HEK293 (cell line): ENCODE measurements at regions not wholly inside any gene's neighbourhood (a gene's known extent, or its start where the extent isn't known, plus 50 kb on each side); places are given as distances from the start of the nearest gene placed in this dataset.

ENCODE experiments used
- MYNN ChIP-seq: fragments of 450-650 bp; formaldehyde crosslinking; IDR thresholded peaks from 2 replicates; pipeline ENCODE4 v1.5.1; 2016; ENCODE audit warnings: missing biosample characterization, missing genetic modification characterization, borderline replicate concordance
- MZF1 ChIP-seq: fragments of 450-650 bp; formaldehyde crosslinking; IDR thresholded peaks from 2 replicates; pipeline ENCODE4 v1.5.1; 2017; ENCODE audit warnings: missing biosample characterization, missing genetic modification characterization, borderline replicate concordance
- ZBTB7A ChIP-seq: fragments of 450-650 bp; formaldehyde crosslinking; IDR thresholded peaks from 2 replicates; pipeline ENCODE4 v1.5.1; 2016; ENCODE audit warnings: low read depth, missing biosample characterization, missing genetic modification characterization
- ZNF121 ChIP-seq: fragments of 450-650 bp; formaldehyde crosslinking; IDR thresholded peaks from 2 replicates; pipeline ENCODE4 v1.5.1; 2016; ENCODE audit warnings: missing biosample characterization, missing genetic modification characterization

- no peak for TF ChIP-seq ZNF121
- no peak for TF ChIP-seq MYNN
- no peak for TF ChIP-seq ZBTB7A (tag by site-specific recombination)
- TF ChIP-seq MZF1: no peak
Observed at GRCh38 chr1:30383221-30383711, 340.1 kb downstream of the MATN1 start.
